Activated CD4-positive, alpha-beta T cell treated with anti-CD3 and anti-CD28 coated beads, Interleukin-2, amount 10 ng/mL, durations not matched to agents 7 days and 5 days (primary cell): ENCODE measurements at regions not wholly inside any gene's neighbourhood (a gene's known extent, or its start where the extent isn't known, plus 50 kb on each side); places are given as distances from the start of the nearest gene placed in this dataset.

Experiments
- CTCF ChIA-PET: fragments of 350-600 bp; sonication (Branson Sonifier 250); formaldehyde crosslinking; loops from one replicate; lab custom pipeline; 2021; ENCODE audit warnings: antibody characterized with exemption; lab: Charles Lee
- POLR2A ChIA-PET: fragments of 350-600 bp; sonication (Branson Sonifier 250); formaldehyde crosslinking; loops from one replicate; lab custom pipeline; 2021; ENCODE audit warnings: antibody characterized with exemption; lab: Charles Lee
- DNase-seq: peaks from one replicate; pipeline ENCODE4 v3.0.0-alpha.2; 2020
- H3K27ac Mint-ChIP-seq: one replicate; pipeline ENCODE4 v1.8.0; 2021; ENCODE audit warnings: mild to moderate bottlenecking, moderate library complexity, mixed read lengths
- H3K27me3 Mint-ChIP-seq: one replicate; pipeline ENCODE4 v1.8.0; 2021; ENCODE audit warnings: mixed read lengths
- H3K36me3 Mint-ChIP-seq: one replicate; pipeline ENCODE4 v1.8.0; 2021; ENCODE audit warnings: low read depth, mixed read lengths
- H3K4me1 Mint-ChIP-seq: one replicate; pipeline ENCODE4 v1.8.0; 2021; ENCODE audit warnings: mixed read lengths
- H3K4me3 Mint-ChIP-seq: one replicate; pipeline ENCODE4 v1.8.0; 2021; ENCODE audit warnings: mild to moderate bottlenecking, moderate library complexity, mixed read lengths
- H3K9me3 Mint-ChIP-seq: one replicate; pipeline ENCODE4 v1.8.0; 2021; ENCODE audit warnings: mixed read lengths

- Mint-ChIP-seq H3K9me3 (no peaks in the 10 kb centered on the region), H3K27me3 (peaks cover 2% of the 10 kb centered on the region), H3K36me3 (no peaks in the 10 kb centered on the region), H3K4me1 (no peaks in the 10 kb centered on the region), H3K4me3 (no peak overlapping the region), H3K27ac (no peak overlapping the region)
- DNase-seq: no peak
- ChIA-PET POLR2A (no interaction called here), CTCF (interaction anchor here (0.6 kb wide), 1 partner anchor 233 kb away, joined by 4 read pairs; no protein-coding TSS in a partner anchor)
Measured at GRCh38 chr21:36532769-36533467, 53.0 kb upstream of the CLDN14 start.

- ChIA-PET CTCF (interaction anchor here (0.6 kb wide), 2 partner anchors 103 to 233 kb away, joined by 3 to 4 read pairs; no protein-coding TSS in a partner anchor), POLR2A (no interaction called here)
- no peak for DNase-seq
- H3K27me3 Mint-ChIP-seq: peaks cover 2% of the 10 kb centered on the region
- no peak overlapping the region for H3K4me3 Mint-ChIP-seq
- no peaks in the 10 kb centered on the region for H3K4me1 Mint-ChIP-seq
- no peaks in the 10 kb centered on the region for H3K9me3 Mint-ChIP-seq
- H3K36me3 Mint-ChIP-seq: no peaks in the 10 kb centered on the region
- no peak overlapping the region for H3K27ac Mint-ChIP-seq
Measured at GRCh38 chr21:36533468-36533848, 53.5 kb upstream of the CLDN14 start.

- Mint-ChIP-seq H3K4me1 (no peaks in the 10 kb centered on the region), H3K4me3 (no peak overlapping the region), H3K9me3 (no peaks in the 10 kb centered on the region), H3K27ac (no peak overlapping the region), H3K36me3 (no peaks in the 10 kb centered on the region), H3K27me3 (peaks cover 2% of the 10 kb centered on the region)
- CTCF ChIA-PET: no interaction called here
- DNase-seq: no peak
- POLR2A ChIA-PET: no interaction called here
Measured at GRCh38 chr21:36534656-36535055, 54.7 kb upstream of the CLDN14 start.

GRCh38 chr21:36535618-36536241 lies 55.8 kb upstream of the CLDN14 start:
- ChIA-PET CTCF (interaction anchor here (0.5 kb wide), 1 partner anchor 108 kb away, joined by 3 read pairs; no protein-coding TSS in a partner anchor), POLR2A (interaction anchor here (0.6 kb wide), 1 partner anchor 454 kb away, joined by 3 read pairs; no protein-coding TSS in a partner anchor)
- DNase-seq: no peak
- no peaks in the 10 kb centered on the region for H3K9me3 Mint-ChIP-seq
- H3K36me3 Mint-ChIP-seq: no peaks in the 10 kb centered on the region
- no peak overlapping the region for H3K27ac Mint-ChIP-seq
- no peak overlapping the region for H3K4me3 Mint-ChIP-seq
- no peaks in the 10 kb centered on the region for H3K27me3 Mint-ChIP-seq
- H3K4me1 Mint-ChIP-seq: no peaks in the 10 kb centered on the region

GRCh38 chr21:36538761-36539160 lies 58.8 kb upstream of the CLDN14 start:
- no peaks in the 10 kb centered on the region for H3K36me3 Mint-ChIP-seq
- no peak overlapping the region for H3K4me3 Mint-ChIP-seq
- no peaks in the 10 kb centered on the region for H3K9me3 Mint-ChIP-seq
- ChIA-PET POLR2A (no interaction called here), CTCF (no interaction called here)
- no peak overlapping the region for H3K27ac Mint-ChIP-seq
- peaks cover 10% of the 10 kb centered on the region for H3K27me3 Mint-ChIP-seq
- DNase-seq: no peak
- no peaks in the 10 kb centered on the region for H3K4me1 Mint-ChIP-seq

- CTCF ChIA-PET: no interaction called here
- Mint-ChIP-seq H3K36me3 (no peaks in the 10 kb centered on the region), H3K4me3 (no peak overlapping the region), H3K27me3 (peaks cover 12% of the 10 kb centered on the region), H3K9me3 (no peaks in the 10 kb centered on the region), H3K4me1 (no peaks in the 10 kb centered on the region), H3K27ac (no peak overlapping the region)
- POLR2A ChIA-PET: no interaction called here
- DNase-seq: no peak
Measured at GRCh38 chr21:36539434-36540150, 59.7 kb upstream of the CLDN14 start.

GRCh38 chr21:36540700-36541099 lies 60.8 kb upstream of the CLDN14 start:
- H3K27ac Mint-ChIP-seq: no peak overlapping the region
- peaks cover 15% of the 10 kb centered on the region for H3K27me3 Mint-ChIP-seq
- CTCF ChIA-PET: no interaction called here
- no peak overlapping the region for H3K4me3 Mint-ChIP-seq
- H3K9me3 Mint-ChIP-seq: no peaks in the 10 kb centered on the region
- H3K36me3 Mint-ChIP-seq: no peaks in the 10 kb centered on the region
- DNase-seq: no peak
- H3K4me1 Mint-ChIP-seq: no peaks in the 10 kb centered on the region
- POLR2A ChIA-PET: no interaction called here

GRCh38 chr21:36541721-36542139 lies 61.8 kb upstream of the CLDN14 start:
- DNase-seq: no peak
- POLR2A ChIA-PET: no interaction called here
- Mint-ChIP-seq H3K36me3 (no peaks in the 10 kb centered on the region), H3K4me1 (no peaks in the 10 kb centered on the region), H3K27ac (no peak overlapping the region), H3K27me3 (peaks cover 15% of the 10 kb centered on the region), H3K4me3 (no peak overlapping the region), H3K9me3 (no peaks in the 10 kb centered on the region)
- CTCF ChIA-PET: no interaction called here

GRCh38 chr21:36542312-36543101 lies 62.6 kb upstream of the CLDN14 start:
- Mint-ChIP-seq H3K36me3 (no peaks in the 10 kb centered on the region), H3K4me3 (no peak overlapping the region), H3K4me1 (no peaks in the 10 kb centered on the region), H3K27ac (no peak overlapping the region), H3K27me3 (peaks cover 15% of the 10 kb centered on the region), H3K9me3 (no peaks in the 10 kb centered on the region)
- POLR2A ChIA-PET: no interaction called here
- DNase-seq: no peak
- CTCF ChIA-PET: no interaction called here

GRCh38 chr21:36543924-36544323 lies 64.0 kb upstream of the CLDN14 start:
- Mint-ChIP-seq H3K27ac (no peak overlapping the region), H3K4me1 (no peaks in the 10 kb centered on the region), H3K27me3 (peaks cover 15% of the 10 kb centered on the region), H3K9me3 (no peaks in the 10 kb centered on the region), H3K4me3 (no peak overlapping the region), H3K36me3 (no peaks in the 10 kb centered on the region)
- ChIA-PET POLR2A (no interaction called here), CTCF (no interaction called here)
- no peak for DNase-seq

GRCh38 chr21:36544545-36544944 lies 64.6 kb upstream of the CLDN14 start:
- Mint-ChIP-seq H3K4me3 (no peak overlapping the region), H3K4me1 (no peaks in the 10 kb centered on the region), H3K27me3 (peaks cover 15% of the 10 kb centered on the region), H3K36me3 (no peaks in the 10 kb centered on the region), H3K9me3 (no peaks in the 10 kb centered on the region), H3K27ac (no peak overlapping the region)
- DNase-seq: no peak
- POLR2A ChIA-PET: no interaction called here
- CTCF ChIA-PET: no interaction called here

- Mint-ChIP-seq H3K4me3 (no peak overlapping the region), H3K4me1 (no peaks in the 10 kb centered on the region), H3K36me3 (no peaks in the 10 kb centered on the region), H3K27me3 (peaks cover 15% of the 10 kb centered on the region), H3K27ac (no peak overlapping the region), H3K9me3 (no peaks in the 10 kb centered on the region)
- no peak for DNase-seq
- POLR2A ChIA-PET: no interaction called here
- CTCF ChIA-PET: no interaction called here
Measured at GRCh38 chr21:36545776-36546511, 66.0 kb upstream of the CLDN14 start.
